Neural cell (in vitro differentiated cells): ENCODE measurements at regions not wholly inside any gene's neighbourhood (a gene's known extent, or its start where the extent isn't known, plus 50 kb on each side); places are given as distances from the start of the nearest gene placed in this dataset.

Experiments
- H2AFZ ChIP-seq: fragments of 200-600, 300-800 bp; sonication (generic), shearing (Covaris generic); 2 replicates; pipeline ENCODE4 v1.6.0; 2014; ENCODE audit warnings: low read depth, mild to moderate bottlenecking, antibody characterized with exemption, low read length, moderate library complexity
- H3F3A ChIP-seq: fragments of 200-600 bp; shearing (Covaris generic); 2 replicates; pipeline ENCODE4 v1.6.1; 2016; ENCODE audit warnings: mild to moderate bottlenecking, moderate library complexity, mixed read lengths, antibody characterized with exemption, low read length; ENCODE audit not compliant: insufficient read depth, poor library complexity, severe bottlenecking
- H3K27ac ChIP-seq: fragments of 200-600, 300-800 bp; sonication (generic), shearing (Covaris generic); 2 replicates; pipeline ENCODE4 v1.5.1; 2014; ENCODE audit warnings: mild to moderate bottlenecking, low read length, moderate library complexity
- H3K27me3 ChIP-seq: fragments of 300-800, 200-600 bp; sonication (generic), shearing (Covaris generic); 2 replicates; pipeline ENCODE4 v1.6.0; 2014; ENCODE audit warnings: mild to moderate bottlenecking, low read depth, low read length, moderate library complexity; ENCODE audit not compliant: insufficient read depth
- H3K36me3 ChIP-seq: fragments of 300-800, 200-600 bp; sonication (generic), shearing (Covaris generic); 2 replicates; pipeline ENCODE4 v1.5.1; 2014; ENCODE audit warnings: mild to moderate bottlenecking, antibody characterized with exemption, low read length, moderate library complexity; ENCODE audit not compliant: insufficient read depth
- H3K4me2 ChIP-seq: fragments of 300-800, 200-600 bp; sonication (generic), shearing (Covaris generic); 2 replicates; pipeline ENCODE4 v1.6.0; 2014; ENCODE audit warnings: mild to moderate bottlenecking, low read length
- H3K4me3 ChIP-seq: fragments of 300-800, 200-600 bp; sonication (generic), shearing (Covaris generic); 2 replicates; pipeline ENCODE4 v1.5.1; 2014; ENCODE audit warnings: mild to moderate bottlenecking, low read length, moderate library complexity
- H3K79me2 ChIP-seq: fragments of 200-600 bp; shearing (Covaris generic); replicated peaks from 2 replicates; pipeline ENCODE4 v1.6.0; 2014; ENCODE audit warnings: mild to moderate bottlenecking, low read length, moderate library complexity; ENCODE audit not compliant: insufficient read depth
- H3K9ac ChIP-seq: fragments of 300-800, 200-600 bp; sonication (generic), shearing (Covaris generic); 2 replicates; pipeline ENCODE4 v1.6.1; 2016; ENCODE audit warnings: mild to moderate bottlenecking, low read length, mixed read lengths
- H3K9me2 ChIP-seq: fragments of 200-600 bp; shearing (Covaris generic); 2 replicates; pipeline ENCODE4 v1.6.1; 2016; ENCODE audit warnings: mild to moderate bottlenecking, low read length, mixed read lengths; ENCODE audit not compliant: insufficient read depth
- H3K9me3 ChIP-seq: fragments of 200-600, 300-800 bp; sonication (generic), shearing (Covaris generic); 2 replicates; pipeline ENCODE4 v1.6.1; 2016; ENCODE audit warnings: mild to moderate bottlenecking, mixed run types, low read length, moderate library complexity, mixed read lengths
- H4K20me1 ChIP-seq: fragments of 200-600 bp; shearing (Covaris generic); 2 replicates; pipeline ENCODE4 v1.6.1; 2016; ENCODE audit warnings: mild to moderate bottlenecking, mixed run types; ENCODE audit not compliant: insufficient read depth
- CTCF ChIP-seq: fragments of 450-650 bp; IDR thresholded peaks from 2 replicates; pipeline ENCODE4 v1.5.1; 2014; ENCODE audit warnings: antibody characterized with exemption, mild to moderate bottlenecking, moderate library complexity; ENCODE audit not compliant: poor library complexity, severe bottlenecking
- EP300 ChIP-seq: fragments of 450-650 bp; conservative IDR thresholded peaks from 2 replicates; pipeline ENCODE4 v1.6.1; 2014; ENCODE audit warnings: antibody characterized with exemption, mild to moderate bottlenecking, moderate library complexity; ENCODE audit not compliant: poor library complexity, severe bottlenecking
- EZH2 ChIP-seq: fragments of 200-600, 300-800 bp; shearing (Covaris generic), sonication (generic); IDR thresholded peaks from 2 replicates; pipeline ENCODE4 v1.6.1; 2014; ENCODE audit warnings: antibody characterized with exemption, low read length, borderline replicate concordance, mild to moderate bottlenecking; ENCODE audit not compliant: insufficient read depth, poor library complexity, severe bottlenecking
- MXI1 ChIP-seq: fragments of 450-650 bp; conservative IDR thresholded peaks from 2 replicates; pipeline ENCODE4 v1.6.1; 2014; ENCODE audit warnings: antibody characterized with exemption, mild to moderate bottlenecking; ENCODE audit not compliant: poor library complexity, severe bottlenecking
- POLR2AphosphoS5 ChIP-seq: IDR thresholded peaks from 2 replicates; pipeline ENCODE4 v1.6.1; 2012
- RAD21 ChIP-seq: fragments of 450-650 bp; conservative IDR thresholded peaks from 2 replicates; pipeline ENCODE4 v1.6.1; 2014; ENCODE audit warnings: antibody characterized with exemption, mild to moderate bottlenecking, moderate library complexity
- REST ChIP-seq: IDR thresholded peaks from 2 replicates; pipeline ENCODE4 v1.6.1; 2012; ENCODE audit warnings: borderline replicate concordance
- SMC3 ChIP-seq: fragments of 450-650 bp; conservative IDR thresholded peaks from 2 replicates; pipeline ENCODE4 v1.6.1; 2014; ENCODE audit warnings: antibody characterized with exemption, mild to moderate bottlenecking, moderate library complexity; ENCODE audit not compliant: poor library complexity
- TAF1 ChIP-seq: IDR thresholded peaks from 2 replicates; pipeline ENCODE4 v1.6.1; 2012; ENCODE audit warnings: low read depth

- no peak overlapping the region for H2AFZ ChIP-seq
Measured at GRCh38 chr9:19895006-19895405, 106.2 kb upstream of the SLC24A2 start.

GRCh38 chr9:19885608-19886007, 96.8 kb upstream of the SLC24A2 start:
- Histone ChIP-seq H4K20me1 (no peaks in the 10 kb centered on the region), H3F3A (no peaks in the 10 kb centered on the region), H3K27ac (no peak overlapping the region), H3K9me2 (no peaks in the 10 kb centered on the region), H3K36me3 (no peaks in the 10 kb centered on the region), H3K9ac (no peak overlapping the region), H3K4me3 (no peak overlapping the region), H3K9me3 (no peaks in the 10 kb centered on the region), H3K27me3 (no peaks in the 10 kb centered on the region), H3K79me2 (no peaks in the 10 kb centered on the region), H2AFZ (no peak overlapping the region), H3K4me2 (no peak overlapping the region)
- TF ChIP-seq REST, result no peak
- no peak for TF ChIP-seq SMC3
- TF ChIP-seq TAF1, result no peak

More at GRCh38 chr9:19895006-19895405, 106.2 kb upstream of the SLC24A2 start:
- Histone ChIP-seq H3K27ac (no peak overlapping the region), H3K36me3 (no peaks in the 10 kb centered on the region), H3K4me3 (no peak overlapping the region), H3K79me2 (no peaks in the 10 kb centered on the region), H3F3A (no peaks in the 10 kb centered on the region), H4K20me1 (no peaks in the 10 kb centered on the region), H3K4me2 (no peak overlapping the region), H3K9me3 (no peaks in the 10 kb centered on the region), H3K9me2 (no peaks in the 10 kb centered on the region), H3K27me3 (no peaks in the 10 kb centered on the region), H3K9ac (no peak overlapping the region)
- TF ChIP-seq MXI1, result no peak
- TF ChIP-seq SMC3, result no peak

GRCh38 chr9:19879062-19879461, 90.2 kb upstream of the SLC24A2 start:
- no peaks in the 10 kb centered on the region for H3K27me3 ChIP-seq
- no peaks in the 10 kb centered on the region for H3K79me2 ChIP-seq
- H3K9ac ChIP-seq, result no peak overlapping the region
- peak overlapping the region; percentile 21 for H3K4me3 ChIP-seq
- TF ChIP-seq POLR2AphosphoS5 (peak; percentile 25), EP300 (no peak), TAF1 (no peak), CTCF (no peak), MXI1 (no peak), SMC3 (no peak), RAD21 (no peak), REST (peak; percentile 30), EZH2 (no peak)
- H3K4me2 ChIP-seq, result no peak overlapping the region
- H3K9me2 ChIP-seq, result no peaks in the 10 kb centered on the region
- no peak overlapping the region for H2AFZ ChIP-seq
- H3F3A ChIP-seq, result no peaks in the 10 kb centered on the region
- peak overlapping the region; percentile 47 for H3K27ac ChIP-seq
- no peaks in the 10 kb centered on the region for H4K20me1 ChIP-seq
- no peaks in the 10 kb centered on the region for H3K9me3 ChIP-seq
- H3K36me3 ChIP-seq, result no peaks in the 10 kb centered on the region
